ENCODE measurements at regions not wholly inside any gene's neighbourhood (a gene's known extent, or its start where the extent isn't known, plus 50 kb on each side); places are given as distances from the start of the nearest gene placed in this dataset.

GRCh38 chrX:39560271-39560670, 537.5 kb downstream of the BCOR start:
- TF ChIP-seq POLR2A (IDR thresholded peaks at IDR 0.05) (no peak), CTCF (IDR thresholded peaks at IDR 0.05) (no peak)
